OCI-LY1 (cell line): ENCODE measurements at regions not wholly inside any gene's neighbourhood (a gene's known extent, or its start where the extent isn't known, plus 50 kb on each side); places are given as distances from the start of the nearest gene placed in this dataset.

Experiments used
- H2AFZ ChIP-seq: fragments of 200-600 bp; sonication (generic), shearing (Covaris generic); 2 replicates; pipeline ENCODE4 v1.6.0; 2014; ENCODE audit warnings: antibody characterized with exemption, mild to moderate bottlenecking, low read length
- H3F3A ChIP-seq: fragments of 200-600 bp; sonication (generic), shearing (Covaris generic); 2 replicates; pipeline ENCODE4 v1.6.0; 2014; ENCODE audit warnings: mild to moderate bottlenecking, antibody characterized with exemption, low read length, moderate library complexity; ENCODE audit not compliant: insufficient read depth
- H3K27ac ChIP-seq: fragments of 200-600 bp; sonication (generic); 2 replicates; pipeline ENCODE4 v1.5.1; 2014; ENCODE audit warnings: low read length, mixed run types, mild to moderate bottlenecking, low read depth; ENCODE audit not compliant: poor library complexity, severe bottlenecking
- H3K27me3 ChIP-seq: fragments of 200-600 bp; sonication (generic); 2 replicates; pipeline ENCODE4 v1.6.0; 2014; ENCODE audit warnings: antibody characterized with exemption, mild to moderate bottlenecking, low read length, moderate library complexity; ENCODE audit not compliant: insufficient read depth
- H3K36me3 ChIP-seq: fragments of 200-600 bp; sonication (generic); 2 replicates; pipeline ENCODE4 v1.6.1; 2014; ENCODE audit warnings: mild to moderate bottlenecking, antibody characterized with exemption, low read length, moderate library complexity, mixed read lengths; ENCODE audit not compliant: insufficient read depth
- H3K4me1 ChIP-seq: fragments of 200-600 bp; sonication (generic); 2 replicates; pipeline ENCODE4 v1.5.1; 2014; ENCODE audit warnings: mild to moderate bottlenecking, low read length, moderate library complexity; ENCODE audit not compliant: insufficient read depth, severe bottlenecking
- H3K4me2 ChIP-seq: fragments of 200-600 bp; sonication (generic), shearing (Covaris generic); 2 replicates; pipeline ENCODE4 v1.6.1; 2014; ENCODE audit warnings: low read length
- H3K4me3 ChIP-seq: fragments of 200-600 bp; sonication (generic); 2 replicates; pipeline ENCODE4 v1.5.1; 2014; ENCODE audit warnings: low read length, low read depth, mild to moderate bottlenecking, mixed read lengths; ENCODE audit not compliant: poor library complexity, severe bottlenecking
- H3K79me2 ChIP-seq: fragments of 200-600 bp; shearing (Covaris generic); 2 replicates; pipeline ENCODE4 v1.6.1; 2016; ENCODE audit warnings: mixed run types, low read length, mixed read lengths; ENCODE audit not compliant: insufficient read depth
- H3K9ac ChIP-seq: fragments of 200-600 bp; sonication (generic), shearing (Covaris generic); 2 replicates; pipeline ENCODE4 v1.6.1; 2014; ENCODE audit warnings: mild to moderate bottlenecking, low read length, mixed read lengths
- H3K9me2 ChIP-seq: fragments of 200-600 bp; sonication (generic), shearing (Covaris generic); 2 replicates; pipeline ENCODE4 v1.6.1; 2014; ENCODE audit warnings: low read depth, mild to moderate bottlenecking, low read length, mixed read lengths
- H3K9me3 ChIP-seq: fragments of 200-600 bp; shearing (Covaris generic); 2 replicates; pipeline ENCODE4 v1.6.1; 2014; ENCODE audit warnings: low read length, mixed read lengths
- H4K20me1 ChIP-seq: fragments of 200-600 bp; sonication (generic), shearing (Covaris generic); 2 replicates; pipeline ENCODE4 v1.6.0; 2016; ENCODE audit warnings: mild to moderate bottlenecking, low read length; ENCODE audit not compliant: insufficient read depth
- CTCF ChIP-seq: fragments of 200-600 bp; sonication (generic), shearing (Covaris generic); IDR thresholded peaks from 2 replicates; pipeline ENCODE4 v1.5.1; 2017; ENCODE audit warnings: mild to moderate bottlenecking, antibody characterized with exemption, low read length, moderate library complexity, mixed read lengths
- EZH2 ChIP-seq: fragments of 200-600 bp; sonication (generic), shearing (Covaris generic); IDR thresholded peaks from 2 replicates; pipeline ENCODE4 v1.8.0; 2017; ENCODE audit warnings: borderline replicate concordance, mixed run types, mild to moderate bottlenecking, antibody characterized with exemption, low read length, moderate library complexity, mixed read lengths

- Histone ChIP-seq H3K4me2 (no peak overlapping the region), H3K4me3 (no peak overlapping the region), H3K27ac (no peak overlapping the region), H3K4me1 (no peaks in the 10 kb centered on the region), H3K9ac (no peak overlapping the region), H4K20me1 (no peaks in the 10 kb centered on the region), H3K79me2 (no peaks in the 10 kb centered on the region), H3K9me2 (no peaks in the 10 kb centered on the region), H3K27me3 (no peaks in the 10 kb centered on the region), H3F3A (no peaks in the 10 kb centered on the region), H2AFZ (no peak overlapping the region), H3K9me3 (no peaks in the 10 kb centered on the region), H3K36me3 (no peaks in the 10 kb centered on the region)
- TF ChIP-seq EZH2 (no peak), CTCF (no peak)
Observed at GRCh38 chr2:217075268-217076057, 215.6 kb upstream of the TNP1 start.

- Histone ChIP-seq H3K4me3 (no peak overlapping the region), H3K9ac (no peak overlapping the region), H3K4me1 (no peaks in the 10 kb centered on the region), H3K79me2 (no peaks in the 10 kb centered on the region), H3F3A (no peaks in the 10 kb centered on the region), H2AFZ (no peak overlapping the region), H3K36me3 (no peaks in the 10 kb centered on the region), H3K27me3 (no peaks in the 10 kb centered on the region), H3K9me3 (no peaks in the 10 kb centered on the region), H3K9me2 (no peaks in the 10 kb centered on the region), H4K20me1 (no peaks in the 10 kb centered on the region), H3K27ac (no peak overlapping the region), H3K4me2 (no peak overlapping the region)
- TF ChIP-seq CTCF (no peak), EZH2 (no peak)
Observed at GRCh38 chr2:217074576-217075255, 214.9 kb upstream of the TNP1 start.

GRCh38 chr2:217071416-217071815 lies 211.6 kb upstream of the TNP1 start:
- Histone ChIP-seq H3K79me2 (no peaks in the 10 kb centered on the region), H4K20me1 (no peaks in the 10 kb centered on the region), H3F3A (no peaks in the 10 kb centered on the region), H3K9me2 (no peaks in the 10 kb centered on the region), H2AFZ (no peak overlapping the region), H3K4me1 (no peaks in the 10 kb centered on the region), H3K27me3 (no peaks in the 10 kb centered on the region), H3K9me3 (no peaks in the 10 kb centered on the region), H3K9ac (no peak overlapping the region), H3K27ac (no peak overlapping the region), H3K4me3 (no peak overlapping the region), H3K36me3 (no peaks in the 10 kb centered on the region), H3K4me2 (no peak overlapping the region)
- TF ChIP-seq CTCF (no peak), EZH2 (no peak)
